Kidney epithelial cell (primary cell): ENCODE measurements at regions not wholly inside any gene's neighbourhood (a gene's known extent, or its start where the extent isn't known, plus 50 kb on each side); places are given as distances from the start of the nearest gene placed in this dataset.

ENCODE experiments used
- DNase-seq: peaks from one replicate; pipeline ENCODE4 v3.0.0-alpha.2; 2010; ENCODE audit warnings: low read depth
- H3K27me3 ChIP-seq: 2 replicates; pipeline ENCODE4 v1.6.0; 2011; ENCODE audit warnings: low read length; ENCODE audit not compliant: control insufficient read depth, insufficient read depth
- H3K36me3 ChIP-seq: 2 replicates; pipeline ENCODE4 v1.5.1; 2011; ENCODE audit warnings: low read length; ENCODE audit not compliant: control insufficient read depth, insufficient read depth
- H3K4me3 ChIP-seq: 2 replicates; pipeline ENCODE4 v1.5.1; 2011; ENCODE audit warnings: low read depth, mild to moderate bottlenecking, control low read depth, low read length
- TF ChIP-seq, protein P1 (sequence below): IDR thresholded peaks from 2 replicates; pipeline ENCODE4 v1.5.1; 2011; ENCODE audit warnings: mild to moderate bottlenecking, moderate library complexity, low read length, control low read depth, inconsistent platforms; ENCODE audit not compliant: insufficient read depth, poor library complexity, severe bottlenecking

DNA sequence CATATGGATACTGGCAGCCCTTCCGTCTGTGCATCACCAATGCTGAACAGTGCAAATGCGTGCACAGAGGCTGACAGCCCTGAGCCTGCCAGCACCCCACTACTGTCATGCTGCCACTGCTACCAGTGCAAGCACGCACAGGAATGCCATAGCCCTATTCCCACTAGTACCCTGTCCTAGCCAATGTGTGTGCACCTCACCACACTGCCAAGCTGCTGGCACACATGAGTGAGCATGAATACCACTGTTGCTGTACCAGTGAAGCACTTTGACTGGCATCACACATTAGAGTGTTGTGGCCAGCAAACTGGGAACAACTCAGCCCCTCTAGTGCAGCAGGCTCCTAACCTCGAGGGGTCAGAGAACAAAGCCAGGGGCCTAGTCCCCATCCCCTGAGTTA is 102.9 kb upstream of the PCDH10 start:
- TF ChIP-seq, protein P1, sequence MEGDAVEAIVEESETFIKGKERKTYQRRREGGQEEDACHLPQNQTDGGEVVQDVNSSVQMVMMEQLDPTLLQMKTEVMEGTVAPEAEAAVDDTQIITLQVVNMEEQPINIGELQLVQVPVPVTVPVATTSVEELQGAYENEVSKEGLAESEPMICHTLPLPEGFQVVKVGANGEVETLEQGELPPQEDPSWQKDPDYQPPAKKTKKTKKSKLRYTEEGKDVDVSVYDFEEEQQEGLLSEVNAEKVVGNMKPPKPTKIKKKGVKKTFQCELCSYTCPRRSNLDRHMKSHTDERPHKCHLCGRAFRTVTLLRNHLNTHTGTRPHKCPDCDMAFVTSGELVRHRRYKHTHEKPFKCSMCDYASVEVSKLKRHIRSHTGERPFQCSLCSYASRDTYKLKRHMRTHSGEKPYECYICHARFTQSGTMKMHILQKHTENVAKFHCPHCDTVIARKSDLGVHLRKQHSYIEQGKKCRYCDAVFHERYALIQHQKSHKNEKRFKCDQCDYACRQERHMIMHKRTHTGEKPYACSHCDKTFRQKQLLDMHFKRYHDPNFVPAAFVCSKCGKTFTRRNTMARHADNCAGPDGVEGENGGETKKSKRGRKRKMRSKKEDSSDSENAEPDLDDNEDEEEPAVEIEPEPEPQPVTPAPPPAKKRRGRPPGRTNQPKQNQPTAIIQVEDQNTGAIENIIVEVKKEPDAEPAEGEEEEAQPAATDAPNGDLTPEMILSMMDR: no peak
- DNase-seq: no peak
- H3K36me3 ChIP-seq: no peaks in the 10 kb centered on the region
- H3K4me3 ChIP-seq: no peak overlapping the region
- H3K27me3 ChIP-seq: no peaks in the 10 kb centered on the region

DNA sequence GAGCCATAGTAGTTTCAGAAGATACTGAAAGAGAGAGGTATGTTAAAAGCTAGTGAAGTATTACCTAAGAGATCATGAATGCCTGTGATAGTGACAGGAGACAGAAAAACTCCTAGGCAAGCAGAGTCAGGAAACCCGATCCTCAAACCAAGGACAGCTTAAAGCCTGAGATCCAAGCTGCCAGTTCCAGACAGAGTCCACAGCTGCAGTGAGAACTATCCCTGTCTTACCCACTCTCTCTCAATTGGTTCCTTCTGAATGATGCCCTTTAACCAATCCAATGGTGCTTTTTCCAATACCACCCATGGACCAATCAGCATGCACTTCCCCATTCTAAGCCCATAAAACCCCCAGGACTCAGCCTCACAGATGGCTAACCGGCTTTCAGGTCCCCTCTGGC is 90.4 kb upstream of the PCDH10 start:
- Histone ChIP-seq H3K36me3 (no peaks in the 10 kb centered on the region), H3K4me3 (no peak overlapping the region), H3K27me3 (no peaks in the 10 kb centered on the region)
- no peak for DNase-seq
- TF ChIP-seq, protein P1: no peak

DNA sequence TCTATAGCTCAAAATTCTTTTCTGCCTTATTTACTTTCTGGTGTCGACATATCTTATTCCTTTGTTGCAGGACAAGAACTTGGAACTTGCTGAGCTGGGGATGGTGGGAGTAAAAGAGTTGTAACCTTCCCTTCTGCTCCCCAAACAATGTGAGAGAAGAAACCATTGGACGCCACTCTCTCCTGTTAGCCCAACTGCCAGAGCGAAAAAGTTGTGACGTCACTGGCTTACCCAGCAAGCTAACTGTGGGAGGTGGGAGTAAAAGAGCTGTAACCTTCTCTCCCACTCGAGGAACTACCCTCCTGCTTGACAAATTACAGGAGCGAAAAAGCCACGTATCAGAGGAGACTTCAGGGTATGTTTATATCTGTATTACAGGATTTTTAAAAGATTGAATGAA is 90.0 kb upstream of the PCDH10 start:
- no peaks in the 10 kb centered on the region for H3K27me3 ChIP-seq
- H3K4me3 ChIP-seq: no peak overlapping the region
- H3K36me3 ChIP-seq: no peaks in the 10 kb centered on the region
- DNase-seq: no peak
- TF ChIP-seq, protein P1: no peak

DNA sequence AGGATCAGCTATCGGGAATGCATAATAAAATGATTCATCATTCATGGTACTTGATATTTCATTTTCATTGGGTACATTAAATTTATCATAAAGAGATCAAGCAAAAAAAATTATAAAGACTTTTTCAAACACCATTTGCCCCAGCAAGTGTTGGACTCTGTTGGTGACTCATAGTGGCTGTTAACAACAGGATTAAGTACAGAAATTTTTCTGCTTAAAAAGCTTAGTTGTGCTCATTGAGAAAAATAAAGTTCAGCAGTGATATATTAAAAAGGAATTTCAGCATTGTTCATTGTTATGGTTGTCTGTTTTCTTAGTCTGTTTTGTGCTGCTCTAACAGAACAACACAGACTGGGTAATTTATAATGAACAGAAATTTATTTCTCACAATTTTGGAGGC is 86.2 kb upstream of the PCDH10 start:
- H3K27me3 ChIP-seq: no peaks in the 10 kb centered on the region
- DNase-seq: no peak
- no peak overlapping the region for H3K4me3 ChIP-seq
- no peaks in the 10 kb centered on the region for H3K36me3 ChIP-seq
- TF ChIP-seq, protein P1: no peak

- Histone ChIP-seq H3K4me3 (no peak overlapping the region), H3K27me3 (no peaks in the 10 kb centered on the region), H3K36me3 (no peaks in the 10 kb centered on the region)
- TF ChIP-seq, protein P1: no peak
- no peak for DNase-seq
Observed at GRCh38 chr4:133068083-133068482, 81.0 kb upstream of the PCDH10 start.

- H3K27me3 ChIP-seq: no peaks in the 10 kb centered on the region
- no peak overlapping the region for H3K4me3 ChIP-seq
- no peaks in the 10 kb centered on the region for H3K36me3 ChIP-seq
- TF ChIP-seq, protein P1: no peak
- DNase-seq: no peak
Observed at GRCh38 chr4:133081246-133081645, 67.8 kb upstream of the PCDH10 start.
